GM23338 (cell line): ENCODE measurements at regions not wholly inside any gene's neighbourhood (a gene's known extent, or its start where the extent isn't known, plus 50 kb on each side); places are given as distances from the start of the nearest gene placed in this dataset.

Source experiments
- ATAC-seq: fragments of 200-7000 bp; cut with Tn5 transposase; 3 replicates; pipeline ENCODE4 v1.9.1; 2020
- DNase-seq: peaks from one replicate; pipeline ENCODE4 v3.0.0-alpha.2; 2015; ENCODE audit warnings: low spot score
- H2AFZ ChIP-seq: fragments of 200-600 bp; sonication (generic); 2 replicates; pipeline ENCODE4 v1.8.0; 2016; ENCODE audit warnings: antibody characterized with exemption, mild to moderate bottlenecking, moderate library complexity
- H3F3A ChIP-seq: fragments of 200-600 bp; sonication (generic); replicated peaks from 2 replicates; pipeline ENCODE4 v1.8.0; 2017; ENCODE audit warnings: antibody characterized with exemption, mixed run types, low read depth
- H3K27ac ChIP-seq: fragments of 200-600 bp; sonication (generic); 2 replicates; pipeline ENCODE4 v1.6.1; 2016; ENCODE audit warnings: low read depth
- H3K27me3 ChIP-seq: fragments of 200-600 bp; sonication (generic); 2 replicates; pipeline ENCODE4 v1.8.0; 2016; ENCODE audit warnings: mild to moderate bottlenecking, mixed run types, moderate library complexity; ENCODE audit not compliant: insufficient read depth
- H3K36me3 ChIP-seq: fragments of 200-600 bp; sonication (generic); 2 replicates; pipeline ENCODE4 v1.8.0; 2016; ENCODE audit warnings: mild to moderate bottlenecking; ENCODE audit not compliant: insufficient read depth
- H3K4me1 ChIP-seq: fragments of 200-600 bp; sonication (generic); 2 replicates; pipeline ENCODE4 v1.8.0; 2016; ENCODE audit warnings: mild to moderate bottlenecking, moderate library complexity; ENCODE audit not compliant: insufficient read depth
- H3K4me2 ChIP-seq: fragments of 200-600 bp; sonication (generic); 2 replicates; pipeline ENCODE4 v1.7.1; 2017; ENCODE audit warnings: mixed run types
- H3K4me3 ChIP-seq: fragments of 200-600 bp; sonication (generic); 2 replicates; pipeline ENCODE4 v1.6.1; 2016; ENCODE audit warnings: mixed run types
- H3K79me2 ChIP-seq: fragments of 200-600 bp; sonication (generic); replicated peaks from 2 replicates; pipeline ENCODE4 v1.8.0; 2017; ENCODE audit warnings: mild to moderate bottlenecking; ENCODE audit not compliant: insufficient read depth
- H3K9me2 ChIP-seq: fragments of 200-600 bp; sonication (generic); 2 replicates; pipeline ENCODE4 v1.8.0; 2017; ENCODE audit not compliant: insufficient read depth
- H4K20me1 ChIP-seq: fragments of 200-600 bp; sonication (generic); replicated peaks from 2 replicates; pipeline ENCODE4 v1.8.0; 2017; ENCODE audit warnings: mild to moderate bottlenecking; ENCODE audit not compliant: insufficient read depth
- H3K27ac Mint-ChIP-seq: 2 replicates; pipeline ENCODE4 v1.8.0; 2020; ENCODE audit warnings: inconsistent platforms, mild to moderate bottlenecking, moderate library complexity, mixed read lengths
- H3K27me3 Mint-ChIP-seq: 3 replicates; pipeline ENCODE4 v1.8.0; 2022; ENCODE audit warnings: low read depth, mild to moderate bottlenecking, moderate library complexity, mixed read lengths, inconsistent platforms; ENCODE audit not compliant: insufficient read depth, poor library complexity
- H3K36me3 Mint-ChIP-seq: 3 replicates; pipeline ENCODE4 v1.8.0; 2021; ENCODE audit warnings: low read depth, mild to moderate bottlenecking, inconsistent platforms, moderate library complexity, mixed read lengths
- H3K4me1 Mint-ChIP-seq: 3 replicates; pipeline ENCODE4 v1.8.0; 2020; ENCODE audit warnings: mild to moderate bottlenecking, inconsistent platforms, mixed read lengths
- H3K4me3 Mint-ChIP-seq: 3 replicates; pipeline ENCODE4 v1.8.0; 2021; ENCODE audit warnings: moderate library complexity, mild to moderate bottlenecking, inconsistent platforms, mixed read lengths
- H3K9me3 Mint-ChIP-seq: 3 replicates; pipeline ENCODE4 v1.8.0; 2020; ENCODE audit warnings: moderate library complexity, mild to moderate bottlenecking, inconsistent platforms, mixed read lengths
- CREB1 ChIP-seq: fragments of 250-450 bp; sonication (Bioruptor Pico); IDR thresholded peaks from 2 replicates; pipeline ENCODE4 v1.5.0; 2020; ENCODE audit warnings: low read depth, mild to moderate bottlenecking, moderate library complexity
- EZH2 ChIP-seq: fragments of 200-600 bp; sonication (generic); IDR thresholded peaks from one replicate; pipeline ENCODE4 v1.8.0; 2017; ENCODE audit warnings: antibody characterized with exemption, mild to moderate bottlenecking, low read depth; ENCODE audit not compliant: unreplicated experiment
- NANOG ChIP-seq: IDR thresholded peaks from 2 replicates; pipeline ENCODE4 v1.6.1; 2016; ENCODE audit warnings: antibody characterized with exemption, borderline replicate concordance
- POLR2AphosphoS5 ChIP-seq: IDR thresholded peaks from 2 replicates; pipeline ENCODE4 v1.6.1; 2016; ENCODE audit warnings: antibody characterized with exemption, low read depth
- STAT1 ChIP-seq: IDR thresholded peaks from one replicate; pipeline ENCODE4 v1.6.1; 2016; ENCODE audit warnings: antibody characterized with exemption; ENCODE audit not compliant: unreplicated experiment
- TF ChIP-seq, protein P1 (sequence below): fragments of 250-450 bp; sonication (Bioruptor Pico); IDR thresholded peaks from 2 replicates; pipeline ENCODE4 v1.5.0; 2020; ENCODE audit warnings: mild to moderate bottlenecking, moderate library complexity
- TF ChIP-seq, protein P2 (sequence below): IDR thresholded peaks from one replicate; pipeline ENCODE4 v1.6.1; 2018; ENCODE audit warnings: antibody characterized with exemption; ENCODE audit not compliant: unreplicated experiment

DNA sequence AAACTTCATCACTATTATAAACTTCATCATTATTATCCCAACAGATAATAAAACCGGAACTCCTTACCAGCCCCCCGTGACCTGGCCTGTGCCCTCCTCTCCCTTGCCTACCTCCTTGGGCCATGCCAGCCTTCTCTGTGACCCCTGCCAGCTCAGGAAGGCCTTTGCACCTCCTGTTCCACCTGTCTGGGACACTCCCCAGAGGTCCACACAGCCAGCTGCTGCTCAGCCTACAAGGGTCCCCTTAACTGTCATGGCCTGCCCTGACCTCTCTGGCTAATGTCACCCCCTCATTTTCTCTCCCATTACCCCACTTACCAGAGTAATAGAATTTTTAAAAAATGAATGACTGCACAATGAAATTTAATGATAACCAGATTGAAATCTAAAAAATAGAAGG, 121.0 kb downstream of the NCOR2 start (continued):
- TF ChIP-seq, protein P1, sequence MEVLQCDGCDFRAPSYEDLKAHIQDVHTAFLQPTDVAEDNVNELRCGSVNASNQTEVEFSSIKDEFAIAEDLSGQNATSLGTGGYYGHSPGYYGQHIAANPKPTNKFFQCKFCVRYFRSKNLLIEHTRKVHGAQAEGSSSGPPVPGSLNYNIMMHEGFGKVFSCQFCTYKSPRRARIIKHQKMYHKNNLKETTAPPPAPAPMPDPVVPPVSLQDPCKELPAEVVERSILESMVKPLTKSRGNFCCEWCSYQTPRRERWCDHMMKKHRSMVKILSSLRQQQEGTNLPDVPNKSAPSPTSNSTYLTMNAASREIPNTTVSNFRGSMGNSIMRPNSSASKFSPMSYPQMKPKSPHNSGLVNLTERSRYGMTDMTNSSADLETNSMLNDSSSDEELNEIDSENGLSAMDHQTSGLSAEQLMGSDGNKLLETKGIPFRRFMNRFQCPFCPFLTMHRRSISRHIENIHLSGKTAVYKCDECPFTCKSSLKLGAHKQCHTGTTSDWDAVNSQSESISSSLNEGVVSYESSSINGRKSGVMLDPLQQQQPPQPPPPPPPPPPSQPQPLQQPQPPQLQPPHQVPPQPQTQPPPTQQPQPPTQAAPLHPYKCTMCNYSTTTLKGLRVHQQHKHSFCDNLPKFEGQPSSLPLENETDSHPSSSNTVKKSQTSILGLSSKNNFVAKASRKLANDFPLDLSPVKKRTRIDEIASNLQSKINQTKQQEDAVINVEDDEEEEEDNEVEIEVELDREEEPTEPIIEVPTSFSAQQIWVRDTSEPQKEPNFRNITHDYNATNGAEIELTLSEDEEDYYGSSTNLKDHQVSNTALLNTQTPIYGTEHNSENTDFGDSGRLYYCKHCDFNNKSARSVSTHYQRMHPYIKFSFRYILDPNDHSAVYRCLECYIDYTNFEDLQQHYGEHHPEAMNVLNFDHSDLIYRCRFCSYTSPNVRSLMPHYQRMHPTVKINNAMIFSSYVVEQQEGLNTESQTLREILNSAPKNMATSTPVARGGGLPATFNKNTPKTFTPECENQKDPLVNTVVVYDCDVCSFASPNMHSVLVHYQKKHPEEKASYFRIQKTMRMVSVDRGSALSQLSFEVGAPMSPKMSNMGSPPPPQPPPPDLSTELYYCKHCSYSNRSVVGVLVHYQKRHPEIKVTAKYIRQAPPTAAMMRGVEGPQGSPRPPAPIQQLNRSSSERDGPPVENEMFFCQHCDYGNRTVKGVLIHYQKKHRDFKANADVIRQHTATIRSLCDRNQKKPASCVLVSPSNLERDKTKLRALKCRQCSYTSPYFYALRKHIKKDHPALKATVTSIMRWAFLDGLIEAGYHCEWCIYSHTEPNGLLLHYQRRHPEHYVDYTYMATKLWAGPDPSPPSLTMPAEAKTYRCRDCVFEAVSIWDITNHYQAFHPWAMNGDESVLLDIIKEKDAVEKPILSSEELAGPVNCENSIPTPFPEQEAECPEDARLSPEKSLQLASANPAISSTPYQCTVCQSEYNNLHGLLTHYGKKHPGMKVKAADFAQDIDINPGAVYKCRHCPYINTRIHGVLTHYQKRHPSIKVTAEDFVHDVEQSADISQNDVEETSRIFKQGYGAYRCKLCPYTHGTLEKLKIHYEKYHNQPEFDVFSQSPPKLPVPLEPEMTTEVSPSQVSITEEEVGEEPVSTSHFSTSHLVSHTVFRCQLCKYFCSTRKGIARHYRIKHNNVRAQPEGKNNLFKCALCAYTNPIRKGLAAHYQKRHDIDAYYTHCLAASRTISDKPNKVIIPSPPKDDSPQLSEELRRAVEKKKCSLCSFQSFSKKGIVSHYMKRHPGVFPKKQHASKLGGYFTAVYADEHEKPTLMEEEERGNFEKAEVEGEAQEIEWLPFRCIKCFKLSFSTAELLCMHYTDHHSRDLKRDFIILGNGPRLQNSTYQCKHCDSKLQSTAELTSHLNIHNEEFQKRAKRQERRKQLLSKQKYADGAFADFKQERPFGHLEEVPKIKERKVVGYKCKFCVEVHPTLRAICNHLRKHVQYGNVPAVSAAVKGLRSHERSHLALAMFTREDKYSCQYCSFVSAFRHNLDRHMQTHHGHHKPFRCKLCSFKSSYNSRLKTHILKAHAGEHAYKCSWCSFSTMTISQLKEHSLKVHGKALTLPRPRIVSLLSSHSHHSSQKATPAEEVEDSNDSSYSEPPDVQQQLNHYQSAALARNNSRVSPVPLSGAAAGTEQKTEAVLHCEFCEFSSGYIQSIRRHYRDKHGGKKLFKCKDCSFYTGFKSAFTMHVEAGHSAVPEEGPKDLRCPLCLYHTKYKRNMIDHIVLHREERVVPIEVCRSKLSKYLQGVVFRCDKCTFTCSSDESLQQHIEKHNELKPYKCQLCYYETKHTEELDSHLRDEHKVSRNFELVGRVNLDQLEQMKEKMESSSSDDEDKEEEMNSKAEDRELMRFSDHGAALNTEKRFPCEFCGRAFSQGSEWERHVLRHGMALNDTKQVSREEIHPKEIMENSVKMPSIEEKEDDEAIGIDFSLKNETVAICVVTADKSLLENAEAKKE = no peak
- TF ChIP-seq CREB1 (CRISPR knock-in tag) = no peak

DNA sequence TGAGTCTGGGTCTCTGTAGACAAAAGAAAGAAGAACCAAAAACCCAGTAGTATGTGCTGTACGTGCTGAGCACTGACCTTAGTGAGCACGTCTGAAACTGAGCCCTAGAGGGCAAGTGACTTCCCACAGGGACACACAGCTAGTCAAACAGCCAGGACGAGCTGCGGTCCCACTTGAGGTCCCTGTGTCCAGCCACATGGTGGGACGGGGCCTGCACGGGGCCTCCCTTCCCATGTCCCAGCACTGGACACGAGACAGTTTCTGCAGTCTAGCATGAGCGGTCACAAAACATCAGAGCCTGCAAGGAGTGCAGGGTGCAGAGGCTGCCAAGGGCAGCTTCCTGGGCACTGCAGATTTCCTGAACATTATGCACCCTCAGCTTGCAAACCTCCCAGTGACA, 121.6 kb downstream of the NCOR2 start:
- no peak overlapping the region for H3K27ac ChIP-seq
- H3K4me3 Mint-ChIP-seq = no peak overlapping the region
- no peak for ATAC-seq
- TF ChIP-seq STAT1 = no peak
- TF ChIP-seq EZH2 = no peak
- TF ChIP-seq NANOG = no peak
- TF ChIP-seq, protein P2, sequence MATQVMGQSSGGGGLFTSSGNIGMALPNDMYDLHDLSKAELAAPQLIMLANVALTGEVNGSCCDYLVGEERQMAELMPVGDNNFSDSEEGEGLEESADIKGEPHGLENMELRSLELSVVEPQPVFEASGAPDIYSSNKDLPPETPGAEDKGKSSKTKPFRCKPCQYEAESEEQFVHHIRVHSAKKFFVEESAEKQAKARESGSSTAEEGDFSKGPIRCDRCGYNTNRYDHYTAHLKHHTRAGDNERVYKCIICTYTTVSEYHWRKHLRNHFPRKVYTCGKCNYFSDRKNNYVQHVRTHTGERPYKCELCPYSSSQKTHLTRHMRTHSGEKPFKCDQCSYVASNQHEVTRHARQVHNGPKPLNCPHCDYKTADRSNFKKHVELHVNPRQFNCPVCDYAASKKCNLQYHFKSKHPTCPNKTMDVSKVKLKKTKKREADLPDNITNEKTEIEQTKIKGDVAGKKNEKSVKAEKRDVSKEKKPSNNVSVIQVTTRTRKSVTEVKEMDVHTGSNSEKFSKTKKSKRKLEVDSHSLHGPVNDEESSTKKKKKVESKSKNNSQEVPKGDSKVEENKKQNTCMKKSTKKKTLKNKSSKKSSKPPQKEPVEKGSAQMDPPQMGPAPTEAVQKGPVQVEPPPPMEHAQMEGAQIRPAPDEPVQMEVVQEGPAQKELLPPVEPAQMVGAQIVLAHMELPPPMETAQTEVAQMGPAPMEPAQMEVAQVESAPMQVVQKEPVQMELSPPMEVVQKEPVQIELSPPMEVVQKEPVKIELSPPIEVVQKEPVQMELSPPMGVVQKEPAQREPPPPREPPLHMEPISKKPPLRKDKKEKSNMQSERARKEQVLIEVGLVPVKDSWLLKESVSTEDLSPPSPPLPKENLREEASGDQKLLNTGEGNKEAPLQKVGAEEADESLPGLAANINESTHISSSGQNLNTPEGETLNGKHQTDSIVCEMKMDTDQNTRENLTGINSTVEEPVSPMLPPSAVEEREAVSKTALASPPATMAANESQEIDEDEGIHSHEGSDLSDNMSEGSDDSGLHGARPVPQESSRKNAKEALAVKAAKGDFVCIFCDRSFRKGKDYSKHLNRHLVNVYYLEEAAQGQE = no peak
- TF ChIP-seq POLR2AphosphoS5 = no peak
- TF ChIP-seq, protein P1 = no peak

More for the DNA sequence above, 121.6 kb downstream of the NCOR2 start:
- no peaks in the 10 kb centered on the region for H3K9me2 ChIP-seq
- no peaks in the 10 kb centered on the region for H3K4me1 ChIP-seq
- H3K4me3 ChIP-seq = no peak overlapping the region
- Mint-ChIP-seq H3K9me3 (no peaks in the 10 kb centered on the region), H3K36me3 (peaks cover 48% of the 10 kb centered on the region), H3K27ac (no peak overlapping the region), H3K27me3 (peaks cover 14% of the 10 kb centered on the region), H3K4me1 (peaks cover 14% of the 10 kb centered on the region)
- DNase-seq = no peak
- H3K27me3 ChIP-seq = no peaks in the 10 kb centered on the region
- H3K4me2 ChIP-seq = no peak overlapping the region
- no peaks in the 10 kb centered on the region for H3K36me3 ChIP-seq
- H2AFZ ChIP-seq = no peak overlapping the region
- H4K20me1 ChIP-seq = peaks cover 19% of the 10 kb centered on the region; the same call in 1 of the 2 replicates
- peaks cover 19% of the 10 kb centered on the region for H3K79me2 ChIP-seq
- H3F3A ChIP-seq = no peaks in the 10 kb centered on the region
